HepG2 (cell line): ENCODE measurements at regions not wholly inside any gene's neighbourhood (a gene's known extent, or its start where the extent isn't known, plus 50 kb on each side); places are given as distances from the start of the nearest gene placed in this dataset.

Experiments
- ATAC-seq: fragments of 200-7000 bp; cut with Tn5 transposase; 3 replicates; pipeline ENCODE4 v1.9.1; 2020; ENCODE audit warnings: mild to moderate bottlenecking, moderate library complexity
- BruUV-seq: library from RNA; stranded (reverse); fragments of 400-500 nt; replicated peaks from 2 replicates; lab custom pipeline; 2021; lab: Mats Ljungman, UMichigan
- CTCF ChIA-PET: fragments of 300-600 bp; formaldehyde crosslinking; extraction: SDS; loops from one replicate; lab custom pipeline; 2021; ENCODE audit warnings: low total read pairs, inconsistent platforms, low intra/inter-chr PET ratio; lab: Yijun Ruan, JAX
- POLR2A ChIA-PET: fragments of 350-600 bp; sonication (Branson Sonifier 250); formaldehyde crosslinking; loops from one replicate; lab custom pipeline; 2020; ENCODE audit warnings: antibody characterized with exemption, inconsistent platforms; lab: Yijun Ruan, JAX
- DNase-seq: peaks from one replicate; pipeline ENCODE4 v3.0.0-alpha.2; 2015; ENCODE audit warnings: low spot score
- FAIRE-seq: peaks from 3 replicates; lab custom pipeline; 2011; peaks lifted over from hg19 to GRCh38; lab: Jason Lieb, UNC
- H2AFZ ChIP-seq: one replicate; pipeline ENCODE4 v1.6.1; 2011; ENCODE audit warnings: low read length, inconsistent platforms
- H3K27ac ChIP-seq: fragments of 300-600 bp; 3 replicates; pipeline ENCODE4 v1.8.0; 2011; ENCODE audit warnings: mixed run types, mild to moderate bottlenecking, mixed read lengths, low read length, inconsistent platforms; ENCODE audit not compliant: insufficient read depth; ENCODE audit errors: extremely low read length
- H3K27me3 ChIP-seq, 2 experiments: fragments of 200-600 bp in 1 of 2; 2 replicates in 1 of 2; 3 replicates in 1 of 2; pipeline versions ENCODE4 v1.6.0 to v1.8.0; 2011; ENCODE audit warnings: low read length in 2 of 2, mild to moderate bottlenecking in 2 of 2, moderate library complexity in 2 of 2, inconsistent platforms in 1 of 2; ENCODE audit not compliant: insufficient read depth in 2 of 2, control insufficient read depth in 1 of 2
- H3K36me3 ChIP-seq, 2 experiments: fragments of 200-600 bp in 1 of 2; replicated peaks in 1 of 2; 2 replicates in 1 of 2; 3 replicates in 1 of 2; pipeline versions ENCODE4 v1.5.1 to v1.8.0; 2011; ENCODE audit warnings: low read length in 2 of 2, inconsistent platforms in 1 of 2; ENCODE audit not compliant: insufficient read depth in 2 of 2, control insufficient read depth in 1 of 2
- H3K4me1 ChIP-seq: 2 replicates; pipeline ENCODE4 v1.5.1; 2012; ENCODE audit warnings: low read length, inconsistent platforms; ENCODE audit not compliant: insufficient read depth
- H3K4me2 ChIP-seq: 2 replicates; pipeline ENCODE4 v1.6.0; 2011; ENCODE audit warnings: low read depth, low read length, inconsistent platforms
- H3K4me3 ChIP-seq, 3 experiments: fragments of 200-600 bp in 1 of 3; sonication (generic), shearing (Covaris generic) in 1 of 3; replicated peaks in 1 of 3; 2 replicates each; pipeline ENCODE4 v1.5.1; 2011 to 2016; ENCODE audit warnings: low read length in 3 of 3, inconsistent platforms in 2 of 3, low read depth in 2 of 3, mild to moderate bottlenecking in 2 of 3, control low read depth in 1 of 3, mixed read lengths in 1 of 3; ENCODE audit not compliant: insufficient read depth in 1 of 3
- H3K79me2 ChIP-seq: one replicate; pipeline ENCODE4 v1.6.1; 2011; ENCODE audit warnings: low read length, inconsistent platforms; ENCODE audit not compliant: insufficient read depth
- H3K9ac ChIP-seq: 2 replicates; pipeline ENCODE4 v1.6.0; 2011; ENCODE audit warnings: mild to moderate bottlenecking, low read depth, low read length, inconsistent platforms; ENCODE audit not compliant: insufficient read depth
- H3K9me3 ChIP-seq: 2 replicates; pipeline ENCODE4 v1.5.1; 2012; ENCODE audit warnings: mild to moderate bottlenecking, low read length
- H4K20me1 ChIP-seq: 2 replicates; pipeline ENCODE4 v1.6.0; 2011; ENCODE audit warnings: inconsistent platforms, mild to moderate bottlenecking, low read length, moderate library complexity; ENCODE audit not compliant: insufficient read depth
- AHR ChIP-seq: IDR thresholded peaks from 2 replicates; pipeline ENCODE4 v1.6.1; 2018; ENCODE audit warnings: missing genetic modification reagents, missing compliant biosample characterization
- ATF7 ChIP-seq, 2 experiments: fragments of 450-650 bp in 1 of 2; sonication (generic) in 1 of 2; formaldehyde crosslinking in 1 of 2; IDR thresholded peaks; 2 replicates each; pipeline versions ENCODE4 v1.4.0 to v1.6.1; 2016 to 2020; ENCODE audit warnings: antibody characterized with exemption in 1 of 2, mild to moderate bottlenecking in 1 of 2, missing genetic modification reagents in 1 of 2
- DPF2 ChIP-seq: sonication (generic); formaldehyde crosslinking; IDR thresholded peaks from 2 replicates; pipeline ENCODE4 v1.4.0; 2020; ENCODE audit warnings: mild to moderate bottlenecking, low read depth, missing genetic modification reagents, borderline replicate concordance
- ELF3 ChIP-seq: IDR thresholded peaks from 2 replicates; pipeline ENCODE4 v1.6.1; 2016; ENCODE audit warnings: missing genetic modification reagents, missing compliant biosample characterization
- ESRRA ChIP-seq: sonication (generic); formaldehyde crosslinking; IDR thresholded peaks from 2 replicates; pipeline ENCODE4 v1.5.1; 2020; ENCODE audit warnings: mild to moderate bottlenecking, low read depth, missing genetic modification reagents
- GFI1 ChIP-seq: sonication (generic); formaldehyde crosslinking; IDR thresholded peaks from 2 replicates; pipeline ENCODE4 v1.5.0; 2020; ENCODE audit warnings: missing genetic modification reagents, mild to moderate bottlenecking, borderline replicate concordance
- MAZ ChIP-seq, 2 experiments: sonication (generic) in 1 of 2; formaldehyde crosslinking in 1 of 2; IDR thresholded peaks; 2 replicates each; pipeline versions ENCODE4 v1.5.0 to v1.6.1; 2012 to 2020; ENCODE audit warnings: low read depth in 2 of 2, mild to moderate bottlenecking in 2 of 2, borderline replicate concordance in 1 of 2, improper control_type of control experiment in 1 of 2, low read length in 1 of 2, missing genetic modification reagents in 1 of 2, moderate library complexity in 1 of 2
- WGBS: methylation state at CpG from one replicate; pipeline ENCODE4 v1.1.6; 2017; ENCODE audit warnings: low lambda C conversion rate; 5-methylcytosine and 5-hydroxymethylcytosine counted together
- in situ Hi-C: cut with HindIII; loops from 2 replicates; pipeline ENCODE4 v1.10.0; 2017; ENCODE audit warnings: low pct_unique_long_range_greater_than_20kb; ENCODE audit not compliant: extremely low pct_ligation_motif_present
- intact Hi-C: fragments of 100-400 bp; cut with micrococcal nuclease; formaldehyde crosslinking; loops from one replicate; pipeline ENCODE4 v1.10.0; 2022; ENCODE audit not compliant: unreplicated experiment

DNA sequence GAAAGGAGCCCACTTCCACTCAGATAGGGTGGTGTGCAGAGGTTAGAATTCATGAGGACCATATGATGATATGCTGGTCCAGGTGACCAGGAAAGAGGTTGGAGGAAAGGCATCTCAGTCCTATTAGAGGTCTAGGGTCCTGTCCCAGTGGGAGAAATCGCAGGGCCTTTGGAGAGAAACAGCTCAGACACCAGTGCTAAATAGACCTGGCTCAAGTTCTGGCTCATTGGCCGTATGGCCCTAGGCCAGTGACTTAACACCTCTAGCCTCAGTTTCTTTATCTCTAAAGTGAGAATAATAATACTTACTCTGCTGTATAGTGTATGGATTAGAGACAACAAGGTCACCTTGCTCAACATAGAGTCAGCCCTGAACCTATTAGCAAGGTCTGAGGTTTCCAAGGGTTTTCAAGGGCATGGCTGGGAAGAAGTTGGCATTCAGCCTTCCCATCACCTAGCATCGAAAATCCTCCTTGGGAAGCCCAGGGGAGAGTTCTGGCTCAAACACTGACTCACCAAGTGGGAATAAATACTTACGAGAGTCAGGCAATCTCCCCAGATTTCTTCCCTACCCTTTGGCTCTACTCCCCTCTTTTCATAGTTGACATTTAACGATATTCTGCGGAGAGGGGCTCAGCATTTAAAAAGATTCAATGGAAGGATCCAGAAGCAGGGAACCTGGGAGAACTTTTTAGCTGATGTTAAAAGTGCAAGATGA is 473.1 kb upstream of the PODXL start (continued):
- TF ChIP-seq GFI1 (CRISPR knock-in tag), result no peak
- TF ChIP-seq ESRRA (CRISPR knock-in tag), result no peak
- no peak for TF ChIP-seq DPF2

DNA sequence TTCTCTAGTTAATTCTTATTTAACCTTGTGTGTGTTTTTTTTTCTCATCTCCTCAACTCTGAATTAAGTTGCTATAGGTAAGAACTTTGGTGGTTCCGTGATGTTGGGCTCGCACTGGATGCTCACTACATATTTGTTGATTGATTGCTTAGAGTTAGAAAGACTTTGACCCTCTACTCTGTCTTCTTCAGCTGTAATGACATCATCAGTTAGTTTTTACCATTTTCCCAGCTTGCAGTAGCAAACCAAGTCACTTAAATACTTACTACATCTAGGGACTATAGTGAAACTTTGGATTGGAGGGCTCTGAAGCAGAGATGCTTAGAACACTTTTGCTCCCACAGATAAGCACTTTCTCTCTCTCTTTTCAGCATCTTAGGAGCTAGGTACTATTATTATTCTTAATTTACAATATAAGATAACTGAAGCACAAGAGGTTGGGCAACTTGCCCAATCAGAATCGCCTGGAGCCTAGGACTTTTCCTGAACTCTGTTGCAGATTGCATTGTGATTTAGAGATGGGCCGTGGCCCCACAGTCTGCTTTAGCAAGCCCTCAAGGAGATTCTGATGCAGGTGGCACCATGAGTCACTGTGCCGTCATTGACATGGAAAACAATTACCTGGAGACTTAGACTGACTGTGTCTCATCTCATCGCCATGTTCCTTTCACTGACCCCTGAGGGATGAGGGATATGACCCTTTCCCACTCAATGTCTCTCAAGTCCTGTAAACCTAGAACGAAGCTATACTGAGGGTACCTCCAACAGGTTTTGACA is 471.9 kb upstream of the PODXL start:
- Histone ChIP-seq H3K27me3 (peaks cover 0 to 5% of the 10 kb centered on the region in 2 experiments; a peak in 1 of 5 replicates), H3K27ac (no peak overlapping the region), H2AFZ (no peak overlapping the region), H4K20me1 (no peaks in the 10 kb centered on the region), H3K9ac (no peak overlapping the region), H3K4me3 (no peak overlapping the region), H3K79me2 (no peaks in the 10 kb centered on the region), H3K4me1 (no peaks in the 10 kb centered on the region), H3K36me3 (no peaks in the 10 kb centered on the region), H3K4me2 (no peak overlapping the region), H3K9me3 (no peaks in the 10 kb centered on the region)
- WGBS, result 19% methylated on average over 5 of the region's 7 CpGs
- peak; percentile 82 for TF ChIP-seq ATF7 (IDR thresholded peaks at IDR 0.05)
- TF ChIP-seq ATF7 (CRISPR knock-in tag; IDR thresholded peaks at IDR 0.05), result no peak
- TF ChIP-seq ELF3 (CRISPR knock-in tag), result no peak
- TF ChIP-seq AHR, result no peak
- TF ChIP-seq MAZ (IDR thresholded peaks at IDR 0.05; ENCODE audit: borderline replicate concordance, low read depth, low read length), result no peak
- TF ChIP-seq MAZ (CRISPR knock-in tag; IDR thresholded peaks at IDR 0.05; ENCODE audit: low read depth), result no peak
- intact Hi-C loops, result loop anchor here (2.0 kb wide), 1 partner anchor 46 kb away; no protein-coding TSS in a partner anchor
- DNase-seq (no peak), ATAC-seq (no peak), FAIRE-seq (no peak)
- in situ Hi-C loops, result no loop called here
- POLR2A ChIA-PET, result no interaction called here
- CTCF ChIA-PET, result no interaction called here
- no TSS peak for BruUV-seq
